ENCODE measurements at regions not wholly inside any gene's neighbourhood (a gene's known extent, or its start where the extent isn't known, plus 50 kb on each side); places are given as distances from the start of the nearest gene placed in this dataset.

DNA sequence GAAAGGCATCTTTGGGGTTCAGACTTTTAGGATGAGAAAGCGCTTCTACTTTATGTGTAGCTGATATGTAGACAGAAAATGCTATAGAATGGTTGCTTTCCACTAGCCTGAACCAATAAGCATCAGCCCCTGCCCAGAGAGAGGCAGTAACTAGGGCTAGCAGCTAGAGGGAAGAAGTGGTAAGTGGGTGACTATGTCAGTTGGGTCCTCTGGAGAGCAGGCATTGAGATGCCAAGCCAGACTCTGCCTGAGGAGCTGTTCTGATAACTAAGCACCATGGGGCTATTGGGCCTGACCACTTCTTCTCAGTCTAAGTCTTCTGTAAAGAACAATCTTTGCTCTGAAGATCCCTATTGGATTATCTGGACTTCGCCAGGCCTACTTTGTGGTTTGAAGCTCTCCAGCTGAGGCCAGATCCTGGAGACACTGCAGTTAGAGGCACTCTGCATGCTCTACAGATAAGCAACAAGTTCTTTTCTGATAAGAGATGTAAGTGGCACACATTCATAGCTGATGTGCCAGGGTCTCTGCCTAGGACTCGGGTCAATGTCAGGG is 146.1 kb downstream of the RBM46 start:
- no peak overlapping the region for H3K27ac ChIP-seq
- H3K9me3 ChIP-seq, result no peaks in the 10 kb centered on the region
- DNase-seq, result no peak
- H3K4me1 ChIP-seq, result no peaks in the 10 kb centered on the region
- intact Hi-C loops (cut with DNase I), result no loop called here
- no peaks in the 10 kb centered on the region for H3K36me3 ChIP-seq (replicated peaks in 1 of 2; ENCODE audit: insufficient read depth in 1 of 2, low read depth in 2 of 2)
- 76 to 89% methylated on average over 3 of the region's 3 CpGs for WGBS, 2 donors
- no peaks in the 10 kb centered on the region for H3K27me3 ChIP-seq
- no peak for ATAC-seq
- TF ChIP-seq CTCF (IDR thresholded peaks at IDR 0.05) (no peak), POLR2A (IDR thresholded peaks at IDR 0.05) (no peak)
- no peak overlapping the region for H3K4me3 ChIP-seq

GRCh38 chr4:154928640-154929257 is 147.7 kb downstream of the RBM46 start:
- Histone ChIP-seq H3K4me1 (no peaks in the 10 kb centered on the region), H3K36me3 (replicated peaks in 1 of 2; ENCODE audit: insufficient read depth in 1 of 2, low read depth in 2 of 2) (no peaks in the 10 kb centered on the region), H3K27me3 (no peaks in the 10 kb centered on the region), H3K4me3 (no peak overlapping the region), H3K9me3 (no peaks in the 10 kb centered on the region), H3K27ac (no peak overlapping the region)
- DNase-seq (peak in 2 of 4 donors; percentile 8 to 15), ATAC-seq (no peak)
- WGBS, 2 donors, result 37 to 39% methylated on average over 6 of the region's 6 CpGs
- intact Hi-C loops (cut with DNase I), result no loop called here
- TF ChIP-seq POLR2A (IDR thresholded peaks at IDR 0.05) (no peak), CTCF (IDR thresholded peaks at IDR 0.05) (peak in 5 of 7 experiments; percentile 16 to 42 (median 30))

GRCh38 chr4:154936873-154937272 is 155.8 kb downstream of the RBM46 start:
- intact Hi-C loops (cut with DNase I), result no loop called here
- DNase-seq (no peak), ATAC-seq (no peak)
- Histone ChIP-seq H3K36me3 (replicated peaks in 1 of 2; ENCODE audit: insufficient read depth in 1 of 2, low read depth in 2 of 2) (no peaks in the 10 kb centered on the region), H3K27ac (no peak overlapping the region), H3K4me3 (no peak overlapping the region), H3K9me3 (no peaks in the 10 kb centered on the region), H3K27me3 (no peaks in the 10 kb centered on the region), H3K4me1 (no peaks in the 10 kb centered on the region)
- WGBS, 2 donors, result 82 to 100% methylated on average over 2 to 3 of the region's 3 CpGs
- TF ChIP-seq CTCF (IDR thresholded peaks at IDR 0.05) (no peak), POLR2A (IDR thresholded peaks at IDR 0.05) (no peak)

GRCh38 chr4:154939851-154940250 is 158.8 kb downstream of the RBM46 start:
- Histone ChIP-seq H3K4me1 (no peaks in the 10 kb centered on the region), H3K4me3 (no peak overlapping the region), H3K36me3 (replicated peaks in 1 of 2; ENCODE audit: insufficient read depth in 1 of 2, low read depth in 2 of 2) (no peaks in the 10 kb centered on the region), H3K9me3 (no peaks in the 10 kb centered on the region), H3K27ac (no peak overlapping the region), H3K27me3 (no peaks in the 10 kb centered on the region)
- DNase-seq (no peak), ATAC-seq (no peak)
- intact Hi-C loops (cut with DNase I), result no loop called here
- 49 to 55% methylated on average over 3 of the region's 3 CpGs for WGBS, 2 donors
- no peak for TF ChIP-seq POLR2A (IDR thresholded peaks at IDR 0.05)
- TF ChIP-seq CTCF (IDR thresholded peaks at IDR 0.05), result no peak

DNA sequence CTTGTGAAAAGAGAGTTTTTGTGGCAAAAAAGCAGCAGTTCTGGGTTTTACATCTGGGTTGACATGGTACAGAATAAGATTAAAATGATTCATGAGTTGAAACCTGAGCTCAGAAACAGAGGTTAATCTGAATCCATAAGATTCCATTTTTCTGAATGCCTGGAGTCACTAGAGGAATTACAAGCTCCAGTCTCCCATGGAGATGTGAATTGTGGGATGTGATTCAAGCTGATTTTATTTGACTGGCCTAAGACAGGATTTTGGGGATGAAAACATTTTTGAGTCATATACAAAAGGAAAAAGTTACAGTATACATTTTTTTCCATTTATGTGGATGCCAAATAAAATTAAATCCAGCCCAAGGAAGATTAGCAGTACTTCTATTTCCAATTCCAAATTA is 161.1 kb downstream of the RBM46 start:
- Histone ChIP-seq H3K27me3 (no peaks in the 10 kb centered on the region), H3K27ac (no peak overlapping the region), H3K36me3 (replicated peaks in 1 of 2; ENCODE audit: insufficient read depth in 1 of 2, low read depth in 2 of 2) (no peaks in the 10 kb centered on the region), H3K4me1 (no peaks in the 10 kb centered on the region), H3K9me3 (no peaks in the 10 kb centered on the region), H3K4me3 (no peak overlapping the region)
- intact Hi-C loops (cut with DNase I), result no loop called here
- ATAC-seq, result no peak
- no peak for DNase-seq
- TF ChIP-seq POLR2A (IDR thresholded peaks at IDR 0.05), result no peak
- TF ChIP-seq CTCF (IDR thresholded peaks at IDR 0.05), result no peak
